Fibroblast of pulmonary artery (primary cell): ENCODE measurements at regions not wholly inside any gene's neighbourhood (a gene's known extent, or its start where the extent isn't known, plus 50 kb on each side); places are given as distances from the start of the nearest gene placed in this dataset.
"Not testable (repeated sequence)": the region's sequence is repeated elsewhere in the genome, so short reads cannot be mapped to it uniquely, and the experiment has no call there.

ENCODE experiments used
- DNase-seq: peaks from one replicate; pipeline ENCODE4 v3.0.0-alpha.2; 2010; ENCODE audit warnings: low read depth
- H3K4me3 ChIP-seq: replicated peaks from 2 replicates; pipeline ENCODE4 v1.5.1; 2011; ENCODE audit warnings: low read depth, mild to moderate bottlenecking, control low read depth, low read length, moderate library complexity
- TF ChIP-seq, protein P1 (sequence below): IDR thresholded peaks from 2 replicates; pipeline ENCODE4 v1.5.1; 2011; ENCODE audit warnings: mild to moderate bottlenecking, control low read depth, low read length, inconsistent platforms; ENCODE audit errors: missing control alignments

DNA sequence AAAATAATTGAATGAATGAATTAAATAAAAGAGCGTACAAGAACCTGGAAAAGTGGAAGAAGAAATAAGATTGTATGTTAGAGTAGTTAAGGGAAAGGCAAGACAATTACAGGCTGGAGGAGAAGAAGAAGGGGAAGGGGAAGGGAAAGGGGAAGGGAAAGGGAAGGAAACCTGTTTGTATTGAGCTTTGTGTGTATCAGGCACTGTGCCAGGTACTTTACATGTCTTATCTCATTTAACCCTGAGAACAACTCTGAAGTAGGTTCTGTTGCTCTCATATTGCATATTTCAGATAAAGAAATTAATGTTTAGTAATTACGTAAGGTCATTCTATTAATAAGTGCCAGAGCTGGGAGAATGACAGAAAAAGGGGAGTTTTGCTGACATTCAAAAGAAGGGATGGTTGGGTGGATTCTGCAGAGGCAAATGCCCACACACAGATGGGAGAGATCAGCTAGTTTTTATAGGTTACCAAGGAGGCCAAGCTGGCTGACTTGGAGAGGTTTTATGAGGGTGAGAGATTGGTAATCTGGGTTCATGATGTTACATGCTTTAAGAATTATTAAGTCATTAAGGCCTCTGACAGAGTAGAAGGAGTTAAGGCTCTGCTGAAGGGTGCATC is 92.3 kb upstream of the LCORL start:
- TF ChIP-seq, protein P1, sequence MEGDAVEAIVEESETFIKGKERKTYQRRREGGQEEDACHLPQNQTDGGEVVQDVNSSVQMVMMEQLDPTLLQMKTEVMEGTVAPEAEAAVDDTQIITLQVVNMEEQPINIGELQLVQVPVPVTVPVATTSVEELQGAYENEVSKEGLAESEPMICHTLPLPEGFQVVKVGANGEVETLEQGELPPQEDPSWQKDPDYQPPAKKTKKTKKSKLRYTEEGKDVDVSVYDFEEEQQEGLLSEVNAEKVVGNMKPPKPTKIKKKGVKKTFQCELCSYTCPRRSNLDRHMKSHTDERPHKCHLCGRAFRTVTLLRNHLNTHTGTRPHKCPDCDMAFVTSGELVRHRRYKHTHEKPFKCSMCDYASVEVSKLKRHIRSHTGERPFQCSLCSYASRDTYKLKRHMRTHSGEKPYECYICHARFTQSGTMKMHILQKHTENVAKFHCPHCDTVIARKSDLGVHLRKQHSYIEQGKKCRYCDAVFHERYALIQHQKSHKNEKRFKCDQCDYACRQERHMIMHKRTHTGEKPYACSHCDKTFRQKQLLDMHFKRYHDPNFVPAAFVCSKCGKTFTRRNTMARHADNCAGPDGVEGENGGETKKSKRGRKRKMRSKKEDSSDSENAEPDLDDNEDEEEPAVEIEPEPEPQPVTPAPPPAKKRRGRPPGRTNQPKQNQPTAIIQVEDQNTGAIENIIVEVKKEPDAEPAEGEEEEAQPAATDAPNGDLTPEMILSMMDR, result no peak
- no peak overlapping the region for H3K4me3 ChIP-seq
- no peak for DNase-seq

DNA sequence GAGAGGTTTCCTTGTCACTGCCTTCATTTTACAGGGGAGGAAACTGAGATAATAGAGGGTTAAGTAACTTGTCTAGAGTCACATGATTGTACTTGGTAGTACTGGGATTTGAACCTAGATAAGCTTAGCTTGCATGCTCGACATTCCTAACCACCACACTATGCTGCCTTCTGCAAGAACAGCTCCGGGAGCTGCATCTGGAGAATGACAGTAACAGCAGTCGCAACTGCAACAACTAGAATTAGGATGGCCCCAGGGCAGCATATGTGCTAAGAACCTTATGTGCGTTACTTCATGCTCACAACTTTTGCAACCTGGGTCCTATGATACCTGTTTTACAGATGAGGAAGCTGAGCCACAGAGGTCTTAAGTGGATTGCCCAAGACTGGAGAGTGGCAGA is 89.5 kb upstream of the LCORL start:
- no peak overlapping the region for H3K4me3 ChIP-seq
- TF ChIP-seq, protein P1, result no peak
- no peak for DNase-seq

DNA sequence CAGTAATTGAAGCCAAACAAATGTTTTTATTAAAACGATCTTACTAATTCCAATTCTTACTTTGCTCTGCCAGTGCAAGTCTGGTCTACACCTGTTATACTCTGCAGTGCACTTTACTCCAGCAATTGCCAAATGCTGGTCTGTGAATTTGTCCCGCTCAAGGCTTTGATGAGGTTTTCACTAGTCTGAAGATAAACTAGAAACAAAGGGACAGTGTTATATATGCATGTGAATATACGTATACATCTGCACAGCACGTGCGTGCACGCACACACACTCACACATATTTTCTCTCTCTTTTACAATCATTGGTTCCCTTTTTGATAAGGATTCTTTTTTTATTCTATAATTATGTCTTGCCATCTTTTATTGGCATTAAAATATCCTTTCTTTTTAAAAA is 88.5 kb upstream of the LCORL start:
- H3K4me3 ChIP-seq, result no peak overlapping the region
- TF ChIP-seq, protein P1, result no peak
- DNase-seq, result no peak

DNA sequence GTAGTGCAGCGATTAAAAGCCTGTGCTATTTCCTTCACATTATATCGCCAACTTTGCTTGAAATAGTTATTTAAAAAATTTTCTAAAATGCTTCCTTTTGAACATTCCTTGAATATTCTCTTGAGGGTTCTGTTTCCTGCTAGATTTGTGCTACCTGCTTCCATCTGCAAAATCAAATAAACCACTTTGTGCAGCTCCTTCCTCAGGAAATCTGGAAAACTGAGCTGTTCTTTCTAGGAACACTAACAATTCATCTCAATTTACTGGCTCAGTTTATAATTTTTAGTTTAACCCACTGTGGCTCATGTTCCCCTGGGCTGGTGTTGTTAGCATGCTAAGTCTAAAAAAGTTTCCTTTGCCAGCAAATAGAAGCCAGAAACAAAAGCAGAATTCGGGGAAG is 88.1 kb upstream of the LCORL start:
- DNase-seq, result no peak
- TF ChIP-seq, protein P1, result no peak
- no peak overlapping the region for H3K4me3 ChIP-seq

DNA sequence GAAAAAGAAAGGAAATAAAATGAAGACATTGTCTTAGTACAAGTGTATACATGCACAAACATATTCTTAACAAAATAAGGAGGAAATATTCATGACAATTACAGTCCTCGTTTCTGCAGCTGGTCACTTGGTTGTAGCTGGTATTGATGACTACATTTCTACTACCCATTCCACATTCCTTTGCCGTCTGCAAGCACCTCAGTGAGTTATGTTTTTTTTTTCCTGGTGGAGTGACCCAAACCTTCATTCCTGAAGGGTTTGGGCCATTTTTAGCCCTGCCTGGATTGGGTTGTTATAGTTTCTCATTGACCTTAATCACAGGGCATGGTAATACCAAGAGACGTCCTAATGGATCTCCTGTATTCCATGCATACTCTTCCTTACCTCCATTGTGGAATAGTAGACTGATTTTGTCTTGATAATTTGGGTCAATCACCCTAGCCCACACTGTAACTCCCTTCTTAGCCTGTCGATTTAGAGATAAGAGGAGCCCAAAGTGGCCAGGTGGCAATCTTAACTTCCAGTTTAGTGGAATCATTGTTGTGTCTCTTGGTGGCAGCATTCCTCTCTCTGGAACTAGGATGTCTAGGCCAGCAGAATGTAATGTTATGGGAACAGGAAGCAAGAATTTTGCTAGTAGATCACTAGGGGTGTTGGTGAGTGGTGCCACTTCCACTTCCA is 86.4 kb upstream of the LCORL start:
- H3K4me3 ChIP-seq, DNase-seq: not testable (repeated sequence)

DNA sequence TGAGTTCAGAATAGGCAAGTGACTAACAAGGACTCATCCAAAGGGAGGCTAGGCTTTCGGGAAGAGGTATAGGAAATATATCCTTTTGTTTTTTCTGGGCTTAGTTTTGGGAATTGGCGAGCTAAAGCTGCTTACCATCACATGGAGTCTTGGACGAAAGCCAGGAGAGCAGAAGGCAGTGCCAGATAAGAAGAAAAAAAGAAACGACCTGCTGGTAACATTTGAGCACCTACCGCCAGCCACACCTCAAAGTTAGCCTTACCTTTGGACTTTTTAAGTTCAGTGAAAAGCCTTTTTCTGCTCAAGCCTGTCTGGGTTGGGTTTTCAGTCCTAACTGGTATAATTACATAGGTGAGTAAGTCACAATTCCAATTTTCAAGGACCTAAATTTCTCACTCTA is 85.1 kb upstream of the LCORL start:
- no peak overlapping the region for H3K4me3 ChIP-seq
- TF ChIP-seq, protein P1, result no peak
- no peak for DNase-seq

DNA sequence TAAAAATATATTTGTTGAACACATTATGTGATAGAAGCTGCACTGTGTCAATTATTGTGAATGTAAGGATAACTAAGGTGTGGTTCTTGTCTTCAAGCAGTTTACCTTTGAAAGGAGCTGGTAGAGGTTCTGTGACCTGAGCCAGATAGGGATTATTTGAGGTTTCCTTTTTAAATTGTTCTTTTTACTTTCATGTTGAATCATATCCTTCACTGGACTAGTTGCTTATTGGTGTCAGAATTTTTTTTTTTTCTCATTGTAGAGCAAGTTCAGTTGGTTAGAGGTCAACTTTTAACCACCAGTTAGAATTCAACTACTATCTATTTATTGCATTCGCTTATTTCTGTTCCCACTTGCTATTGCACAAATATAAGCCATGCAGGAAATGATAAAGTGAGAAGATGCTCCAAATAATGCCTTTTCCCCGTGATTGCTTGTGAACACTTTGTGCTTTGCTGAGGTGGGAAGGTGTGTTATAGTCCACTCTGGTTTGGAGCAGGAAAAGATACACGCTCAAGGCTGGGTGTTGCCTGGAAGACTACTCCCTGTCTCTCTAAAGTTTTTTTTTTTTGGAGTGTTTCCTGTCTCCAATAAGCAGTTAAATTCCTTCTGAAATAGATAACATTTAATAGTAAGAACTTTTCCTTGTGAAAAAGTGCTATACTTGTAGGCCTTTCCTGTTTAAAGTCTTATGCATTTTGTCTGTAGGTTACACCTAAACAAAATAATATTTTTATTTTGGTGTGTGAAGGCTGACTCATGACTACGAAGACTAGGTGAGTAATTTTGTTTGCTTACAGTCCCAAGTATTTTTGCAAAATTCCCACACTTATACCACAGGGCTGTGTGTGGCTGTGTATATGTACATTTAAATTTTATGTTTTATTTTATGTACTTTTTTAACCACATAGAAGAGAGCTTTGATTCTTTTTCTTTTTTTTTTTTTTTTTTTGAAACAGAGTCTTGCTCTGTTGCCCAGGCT is 83.8 kb upstream of the LCORL start:
- H3K4me3 ChIP-seq, result no peak overlapping the region
- no peak for DNase-seq
- TF ChIP-seq, protein P1, result no peak
